ENCODE measurements at regions not wholly inside any gene's neighbourhood (a gene's known extent, or its start where the extent isn't known, plus 50 kb on each side); places are given as distances from the start of the nearest gene placed in this dataset.

DNA sequence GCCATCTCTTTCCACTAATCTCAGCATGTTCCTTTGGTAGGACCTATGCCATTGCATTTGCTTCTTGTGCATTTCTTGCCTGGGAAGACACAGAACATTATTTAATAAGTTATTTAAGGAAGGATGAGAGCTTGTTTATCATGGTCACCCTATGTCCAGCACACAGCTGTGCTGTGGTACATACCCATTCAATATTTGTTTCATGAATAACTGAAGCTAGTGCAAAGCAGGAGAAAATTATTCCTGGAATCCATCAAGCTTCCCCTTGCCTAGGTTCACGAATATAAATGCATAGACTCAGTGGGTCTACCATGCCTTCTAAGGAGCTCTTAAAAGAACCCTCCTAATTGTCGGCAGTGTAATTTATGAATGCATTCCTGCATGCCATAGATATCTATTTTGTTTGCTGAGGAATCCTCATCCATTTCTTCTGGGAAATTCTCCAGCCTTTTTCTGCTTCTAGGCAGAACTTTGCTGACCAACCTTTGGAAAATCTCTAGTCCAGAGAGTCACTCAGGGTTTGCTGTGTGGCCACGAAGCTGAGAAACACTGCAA, 599.8 kb upstream of the TMEM132C start:
- no peak for DNase-seq (ENCODE audit: low read depth in 2 of 2)

- no peak for DNase-seq (ENCODE audit: low read depth in 2 of 2)
Observed at GRCh38 chr12:127670294-127670693, 596.7 kb upstream of the TMEM132C start.

- DNase-seq (ENCODE audit: low read depth in 2 of 2) = no peak
Observed at GRCh38 chr12:127670796-127671195, 596.2 kb upstream of the TMEM132C start.

DNA sequence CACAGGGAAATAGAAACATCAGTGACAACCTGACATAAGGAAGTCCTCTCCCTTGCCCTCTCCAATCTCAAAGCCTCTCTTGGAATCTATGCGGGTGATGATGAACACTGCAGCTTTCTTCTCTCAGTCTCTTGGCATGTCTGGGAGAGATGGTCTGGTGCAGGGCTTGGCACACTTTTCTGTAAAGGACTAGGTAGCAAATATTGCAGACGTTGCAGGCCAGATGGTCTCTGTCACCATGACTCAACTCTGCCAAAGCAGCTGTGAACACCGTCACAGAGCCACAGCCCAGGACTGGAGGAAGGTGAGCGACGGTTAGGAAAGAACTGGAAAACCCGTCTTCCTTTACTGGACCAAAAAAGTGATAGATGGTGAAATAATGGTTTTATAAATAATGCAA, 591.0 kb upstream of the TMEM132C start:
- no peak for DNase-seq (ENCODE audit: low read depth in 2 of 2)

- peak; percentile 20 to 22 for DNase-seq (ENCODE audit: low read depth in 2 of 2)
Observed at GRCh38 chr12:127677537-127678131, 589.3 kb upstream of the TMEM132C start.

DNA sequence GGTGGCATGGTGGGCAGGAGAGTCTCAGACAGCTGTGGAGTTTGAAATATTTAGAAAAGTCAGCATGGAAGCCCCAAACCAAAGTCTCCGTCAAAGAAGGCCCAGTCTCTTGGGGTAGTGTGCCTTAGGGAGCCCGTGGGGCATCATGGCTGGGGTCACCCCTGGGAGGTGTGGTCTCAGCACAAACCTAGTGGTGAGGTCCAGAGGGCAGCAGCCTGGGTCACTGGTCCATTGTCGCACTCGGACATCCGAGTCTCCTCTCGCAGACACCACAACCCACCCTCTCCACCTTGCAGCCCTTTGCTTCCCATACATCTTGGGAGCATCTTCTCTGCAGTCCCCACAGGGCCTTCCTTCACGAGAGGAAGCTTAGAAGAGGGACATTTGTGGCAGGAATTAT, 588.0 kb upstream of the TMEM132C start:
- DNase-seq (ENCODE audit: low read depth in 2 of 2) = no peak

DNA sequence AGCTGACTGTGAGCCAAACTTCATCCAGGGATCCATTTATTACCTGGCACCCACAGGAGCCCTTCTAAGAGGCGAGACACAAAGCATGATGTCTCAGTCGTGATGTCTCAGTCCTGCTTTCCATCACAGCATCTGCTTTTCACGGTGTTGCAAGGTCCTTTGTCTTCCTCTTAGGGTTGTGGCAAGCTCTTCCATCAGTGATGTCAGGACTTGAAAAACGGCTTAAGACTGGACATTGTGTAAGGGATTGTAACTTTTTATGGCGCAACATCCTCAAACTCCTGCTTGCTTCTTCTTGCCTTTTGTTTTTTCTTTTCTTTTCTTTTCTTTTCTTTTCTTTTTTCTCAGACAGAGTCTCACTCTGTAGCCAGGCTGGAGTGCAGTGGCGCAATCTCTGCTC, 586.5 kb upstream of the TMEM132C start:
- no peak for DNase-seq (ENCODE audit: low read depth in 2 of 2)

DNA sequence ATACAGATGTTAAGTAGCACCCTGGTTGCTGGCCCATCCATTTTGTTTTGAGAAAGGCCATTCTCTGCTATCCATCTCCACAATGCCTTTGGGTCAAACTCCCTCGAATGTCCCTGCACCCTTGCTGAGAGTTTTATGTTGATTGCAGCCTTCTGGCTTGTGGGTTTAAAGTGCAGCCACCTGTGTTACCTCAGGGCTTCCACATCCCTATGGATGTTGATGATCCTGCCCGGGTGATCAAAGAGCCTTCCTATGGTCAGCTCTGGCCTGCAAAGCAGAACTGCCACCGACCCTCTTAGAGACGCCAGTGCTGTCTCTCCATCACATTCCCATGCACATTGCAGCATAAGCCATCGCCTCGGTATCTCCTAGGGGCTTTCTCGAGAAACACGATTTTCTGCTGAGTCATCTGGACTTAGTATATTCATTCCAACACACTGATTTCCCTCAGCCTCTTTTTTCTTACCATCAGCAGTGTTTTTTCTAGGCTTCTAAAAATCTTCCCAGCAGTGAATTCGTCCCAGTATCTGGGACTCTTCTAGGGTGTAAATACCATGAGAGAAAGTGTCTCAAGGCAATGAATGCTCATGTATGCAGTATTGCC, 585.7 kb upstream of the TMEM132C start:
- no peak for DNase-seq (ENCODE audit: low read depth in 2 of 2)

DNA sequence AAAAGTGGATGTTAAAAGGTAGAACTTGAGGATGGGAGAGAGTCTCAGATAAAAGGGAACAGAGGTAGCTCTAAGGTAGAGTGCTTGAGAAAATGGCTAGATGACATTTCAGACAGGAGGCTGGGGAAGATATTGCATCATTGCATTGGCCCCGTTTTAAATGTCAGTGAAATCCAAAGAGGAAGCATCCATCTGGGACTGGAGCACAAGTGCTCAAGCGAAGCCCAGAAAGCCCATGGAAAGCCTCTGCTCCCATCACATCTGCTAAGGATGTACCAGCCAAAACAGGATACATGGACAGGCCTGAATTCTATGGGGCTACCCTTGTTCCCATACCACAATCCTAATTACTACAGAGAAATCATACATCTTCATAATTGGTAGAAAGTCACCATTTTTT, 581.5 kb upstream of the TMEM132C start:
- no peak for DNase-seq (ENCODE audit: low read depth in 2 of 2)

DNA sequence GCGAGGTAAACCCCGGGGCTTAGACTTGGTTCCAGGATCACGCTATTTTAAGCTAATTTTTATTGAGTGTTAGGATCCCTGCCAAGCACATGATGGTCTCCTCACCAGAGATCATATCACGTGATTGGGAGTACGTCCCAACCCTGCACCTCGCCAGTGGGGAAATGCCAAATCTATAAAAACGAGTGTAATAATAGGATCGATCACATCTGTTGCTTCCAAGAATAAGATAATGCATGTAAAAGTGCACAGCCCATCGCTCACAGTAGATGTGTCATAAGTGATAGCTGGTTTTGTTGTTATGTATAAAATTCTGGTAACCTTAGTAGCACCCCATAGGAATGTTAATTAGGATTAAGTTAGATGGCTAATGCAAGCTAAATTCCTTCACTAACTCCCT, 581.0 kb upstream of the TMEM132C start:
- DNase-seq (ENCODE audit: low read depth in 2 of 2) = no peak

DNA sequence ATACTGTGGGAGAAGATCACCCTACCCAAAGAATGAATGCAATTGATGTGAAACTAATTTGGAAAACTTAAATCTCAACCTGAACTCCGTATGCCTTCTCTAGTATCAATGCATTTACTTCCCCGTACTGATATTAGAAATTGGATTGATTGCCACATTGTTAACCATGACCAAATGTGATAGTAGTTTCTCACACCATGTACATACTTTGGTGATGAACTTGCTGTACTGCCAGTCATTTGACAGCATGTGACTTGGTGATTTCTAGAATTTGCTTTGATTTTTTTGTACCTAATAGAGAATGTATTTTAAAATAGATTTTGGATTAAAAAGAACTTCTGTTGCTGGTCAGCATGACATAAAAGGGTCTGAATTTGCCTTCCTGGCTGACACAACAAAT, 579.8 kb upstream of the TMEM132C start:
- no peak for DNase-seq (ENCODE audit: low read depth in 2 of 2)

DNA sequence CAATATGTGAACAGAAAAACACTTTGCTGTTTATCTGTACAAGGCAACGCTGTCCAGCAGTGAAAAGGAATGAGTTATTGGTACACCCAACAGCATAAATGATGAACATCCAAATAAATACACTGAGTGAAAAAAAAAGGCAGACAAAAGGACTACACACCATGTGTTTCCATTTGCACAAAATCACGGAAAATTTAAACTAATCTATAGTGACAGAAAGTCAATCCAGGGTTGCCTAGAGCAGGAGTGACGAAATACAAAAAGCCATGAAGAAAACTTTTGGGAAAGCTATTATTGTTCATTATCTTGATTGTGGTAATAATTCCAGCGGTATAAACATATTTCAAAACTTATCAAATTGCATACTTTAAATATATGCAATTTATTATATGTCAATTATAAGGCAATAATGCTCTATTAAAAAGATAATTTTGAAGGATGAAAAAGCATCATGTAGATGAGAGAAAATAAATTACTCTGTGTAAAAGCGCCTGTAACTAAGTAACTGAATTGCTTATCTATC, 578.0 kb upstream of the TMEM132C start:
- no peak for DNase-seq (ENCODE audit: low read depth in 2 of 2)

DNA sequence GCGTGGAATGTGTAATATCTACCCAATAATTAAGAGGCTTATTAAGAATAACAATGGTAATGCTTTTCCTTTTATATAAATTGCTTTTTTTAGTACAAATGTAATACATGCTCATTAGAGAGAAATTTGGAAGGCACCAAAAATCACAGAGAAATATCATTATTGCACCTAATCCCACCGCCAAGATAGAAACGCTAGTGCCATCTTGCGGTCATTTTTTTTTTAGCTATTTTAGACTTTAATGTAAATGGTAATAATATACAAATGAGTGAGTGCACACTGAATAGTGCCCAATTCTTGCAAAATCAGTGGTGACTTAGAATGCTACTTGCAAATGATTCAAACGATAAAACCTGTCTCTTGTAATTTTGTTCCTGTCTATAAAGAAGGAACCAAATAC, 576.8 kb upstream of the TMEM132C start:
- no peak for DNase-seq (ENCODE audit: low read depth in 2 of 2)

- no peak for DNase-seq (ENCODE audit: low read depth in 2 of 2)
Observed at GRCh38 chr12:127696963-127697362, 570.0 kb upstream of the TMEM132C start.

DNA sequence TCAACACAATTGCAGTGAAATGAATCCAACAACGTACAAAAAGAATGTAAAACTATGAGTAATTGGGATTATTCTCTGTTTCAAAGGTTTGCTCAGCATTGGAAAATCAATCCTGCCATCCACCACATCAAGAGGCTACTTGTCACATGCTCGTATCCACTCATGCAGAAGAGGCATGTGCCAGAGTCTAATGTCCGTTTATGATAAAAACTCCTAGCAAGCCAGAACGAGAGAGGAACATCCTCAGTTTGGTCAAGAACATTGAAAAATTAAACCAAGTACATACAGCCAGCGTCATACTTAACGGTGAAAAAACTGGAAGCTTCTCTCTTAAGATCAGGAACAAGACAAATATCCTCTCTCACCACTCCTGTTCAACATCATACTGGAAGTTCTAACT, 563.9 kb upstream of the TMEM132C start:
- DNase-seq (ENCODE audit: low read depth in 2 of 2) = no peak

DNA sequence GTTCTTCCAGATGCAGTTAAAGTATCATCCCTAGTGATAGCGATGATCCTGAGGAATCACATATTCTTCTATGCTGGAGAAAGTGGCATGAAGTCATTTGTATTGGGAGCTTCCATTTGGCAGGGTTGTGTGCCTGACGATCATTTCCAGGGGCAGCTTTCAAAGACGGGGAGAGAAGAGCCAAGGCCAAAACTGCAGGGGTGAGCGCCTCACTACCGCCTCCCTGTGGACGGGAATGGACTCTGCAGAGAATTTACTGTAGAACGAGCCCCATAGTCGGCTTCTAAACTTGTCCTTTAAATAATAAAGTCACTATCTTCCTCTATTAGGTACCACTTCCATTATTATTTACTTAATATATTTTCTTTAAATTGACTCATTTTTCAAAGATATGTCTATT, 555.9 kb upstream of the TMEM132C start:
- DNase-seq (ENCODE audit: low read depth in 2 of 2) = no peak

- DNase-seq (ENCODE audit: low read depth in 2 of 2) = no peak
Observed at GRCh38 chr12:127712561-127712960, 554.4 kb upstream of the TMEM132C start.

GRCh38 chr12:127716166-127716565, 550.8 kb upstream of the TMEM132C start:
- no peak for DNase-seq (ENCODE audit: low read depth in 2 of 2)

DNA sequence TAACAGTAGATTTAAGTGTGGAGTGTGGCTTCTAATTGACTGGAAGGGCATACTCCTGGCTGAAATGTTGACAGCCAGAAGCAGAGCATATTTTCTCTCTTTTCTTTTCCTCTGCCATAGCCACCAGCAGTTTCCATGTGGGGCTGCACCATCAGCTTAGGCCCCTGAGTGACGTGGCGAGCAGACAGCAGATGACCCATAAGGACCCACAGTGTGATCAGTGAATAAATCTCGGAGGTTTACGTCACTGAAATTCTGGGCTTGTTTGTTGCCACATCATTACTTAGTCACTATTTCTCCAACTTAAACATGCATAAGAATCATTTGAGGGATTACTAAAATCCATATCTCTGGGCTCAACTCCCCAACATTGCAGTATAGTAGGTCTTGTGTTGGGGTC, 549.7 kb upstream of the TMEM132C start:
- no peak for DNase-seq (ENCODE audit: low read depth in 2 of 2)

DNA sequence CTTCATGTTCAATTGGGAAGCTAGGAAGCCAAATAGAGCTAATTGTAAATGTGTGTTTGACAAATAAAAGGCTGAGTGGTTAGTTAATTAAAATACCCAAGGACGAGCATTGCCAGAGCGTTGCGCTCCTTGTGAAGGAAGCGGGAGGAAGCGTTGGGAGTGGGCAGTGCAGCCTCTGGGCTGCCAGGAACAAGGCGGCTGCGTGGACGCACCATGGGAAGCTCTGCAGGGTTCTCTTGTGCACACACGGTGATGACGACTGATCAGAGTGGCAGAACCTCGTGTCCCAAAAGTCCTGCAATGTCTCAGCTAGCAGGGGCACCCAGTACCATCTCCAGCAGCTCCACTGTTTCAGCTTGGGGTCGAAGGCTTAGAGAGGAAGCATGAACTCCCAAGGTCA, 546.6 kb upstream of the TMEM132C start:
- DNase-seq (ENCODE audit: low read depth in 2 of 2) = no peak

- no peak for DNase-seq (ENCODE audit: low read depth in 2 of 2)
Observed at GRCh38 chr12:127722611-127723010, 544.4 kb upstream of the TMEM132C start.

DNA sequence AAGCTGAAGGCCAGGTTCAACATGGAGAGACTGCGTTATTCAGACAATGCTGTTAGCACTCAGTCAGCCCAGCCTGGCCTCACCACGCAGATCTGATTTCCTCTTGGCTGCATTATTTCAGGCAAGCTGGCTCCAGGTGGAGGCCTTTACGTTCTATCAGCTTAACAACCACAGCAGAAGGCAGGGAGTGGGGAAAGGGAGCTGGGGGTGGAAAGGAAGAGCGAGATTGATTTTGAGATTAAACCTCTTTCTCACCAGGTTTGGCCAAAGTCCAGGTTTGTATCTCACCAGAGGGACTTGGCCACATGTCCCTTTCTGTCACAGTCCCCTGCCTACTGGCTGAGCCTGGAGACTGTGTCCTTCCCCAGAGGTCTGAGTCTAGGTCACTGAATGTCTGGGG, 543.7 kb upstream of the TMEM132C start:
- DNase-seq (ENCODE audit: low read depth in 2 of 2) = no peak

GRCh38 chr12:127726671-127727315, 540.2 kb upstream of the TMEM132C start:
- DNase-seq (ENCODE audit: low read depth in 2 of 2) = no peak
